ENCODE measurements at regions not wholly inside any gene's neighbourhood (a gene's known extent, or its start where the extent isn't known, plus 50 kb on each side); places are given as distances from the start of the nearest gene placed in this dataset.
"Not testable (repeated sequence)": the region's sequence is repeated elsewhere in the genome, so short reads cannot be mapped to it uniquely, and the experiment has no call there.

- DNase-seq, result peak; percentile 53
Observed at GRCh38 chr3:61381745-61382392, 130.6 kb upstream of the FHIT start.

GRCh38 chr3:61387817-61388216 lies 136.6 kb upstream of the FHIT start:
- DNase-seq, result no peak

GRCh38 chr3:61393480-61393947 lies 142.3 kb upstream of the FHIT start:
- not testable (repeated sequence) for DNase-seq

GRCh38 chr3:61401359-61401758 lies 150.1 kb upstream of the FHIT start:
- no peak for DNase-seq

GRCh38 chr3:61407397-61407796 lies 154.0 kb upstream of the PTPRG start:
- DNase-seq, result no peak

- DNase-seq, result no peak
Observed at GRCh38 chr3:61409638-61410037, 151.7 kb upstream of the PTPRG start.

- not testable (repeated sequence) for DNase-seq
Observed at GRCh38 chr3:61410358-61410757, 151.0 kb upstream of the PTPRG start.

GRCh38 chr3:61411009-61411662 lies 150.2 kb upstream of the PTPRG start:
- no peak for DNase-seq

- no peak for DNase-seq
Observed at GRCh38 chr3:61414456-61414855, 146.9 kb upstream of the PTPRG start.

GRCh38 chr3:61415201-61415600 lies 146.2 kb upstream of the PTPRG start:
- no peak for DNase-seq

GRCh38 chr3:61416618-61417017 lies 144.8 kb upstream of the PTPRG start:
- DNase-seq, result no peak

- no peak for DNase-seq
Observed at GRCh38 chr3:61417352-61417751, 144.0 kb upstream of the PTPRG start.

- DNase-seq, result no peak
Observed at GRCh38 chr3:61420136-61420759, 141.1 kb upstream of the PTPRG start.

GRCh38 chr3:61422945-61423673 lies 138.3 kb upstream of the PTPRG start:
- no peak for DNase-seq

- DNase-seq, result peak; percentile 53
Observed at GRCh38 chr3:61425356-61425755, 136.0 kb upstream of the PTPRG start.

- no peak for DNase-seq
Observed at GRCh38 chr3:61429106-61429505, 132.3 kb upstream of the PTPRG start.

GRCh38 chr3:61434901-61435300 lies 126.5 kb upstream of the PTPRG start:
- DNase-seq, result not testable (repeated sequence)

GRCh38 chr3:61435361-61435760 lies 126.0 kb upstream of the PTPRG start:
- not testable (repeated sequence) for DNase-seq

- DNase-seq, result no peak
Observed at GRCh38 chr3:61438253-61439121, 122.9 kb upstream of the PTPRG start.

GRCh38 chr3:61439122-61439458 lies 122.3 kb upstream of the PTPRG start:
- DNase-seq, result no peak

- no peak for DNase-seq
Observed at GRCh38 chr3:61442696-61443095, 118.7 kb upstream of the PTPRG start.

- DNase-seq, result no peak
Observed at GRCh38 chr3:61443886-61444285, 117.5 kb upstream of the PTPRG start.

GRCh38 chr3:61444782-61445181 lies 116.6 kb upstream of the PTPRG start:
- no peak for DNase-seq

Measured in MV-4-11 (cell line).